DMS114 treated with DMSO at 0.1 percent for 48 hours (cell line): ENCODE measurements at regions not wholly inside any gene's neighbourhood (a gene's known extent, or its start where the extent isn't known, plus 50 kb on each side); places are given as distances from the start of the nearest gene placed in this dataset.
"Not testable (repeated sequence)": the region's sequence is repeated elsewhere in the genome, so short reads cannot be mapped to it uniquely, and the experiment has no call there.

Experiments used
- DNase-seq: peaks from one replicate; lab custom pipeline; 2025; ENCODE audit not compliant: unreplicated experiment; lab: John Stamatoyannopoulos, UW

- DNase-seq: peak; percentile 10
Measured at GRCh38 chr6:44001318-44002066, 125.8 kb downstream of the MRPL14 start.

DNA sequence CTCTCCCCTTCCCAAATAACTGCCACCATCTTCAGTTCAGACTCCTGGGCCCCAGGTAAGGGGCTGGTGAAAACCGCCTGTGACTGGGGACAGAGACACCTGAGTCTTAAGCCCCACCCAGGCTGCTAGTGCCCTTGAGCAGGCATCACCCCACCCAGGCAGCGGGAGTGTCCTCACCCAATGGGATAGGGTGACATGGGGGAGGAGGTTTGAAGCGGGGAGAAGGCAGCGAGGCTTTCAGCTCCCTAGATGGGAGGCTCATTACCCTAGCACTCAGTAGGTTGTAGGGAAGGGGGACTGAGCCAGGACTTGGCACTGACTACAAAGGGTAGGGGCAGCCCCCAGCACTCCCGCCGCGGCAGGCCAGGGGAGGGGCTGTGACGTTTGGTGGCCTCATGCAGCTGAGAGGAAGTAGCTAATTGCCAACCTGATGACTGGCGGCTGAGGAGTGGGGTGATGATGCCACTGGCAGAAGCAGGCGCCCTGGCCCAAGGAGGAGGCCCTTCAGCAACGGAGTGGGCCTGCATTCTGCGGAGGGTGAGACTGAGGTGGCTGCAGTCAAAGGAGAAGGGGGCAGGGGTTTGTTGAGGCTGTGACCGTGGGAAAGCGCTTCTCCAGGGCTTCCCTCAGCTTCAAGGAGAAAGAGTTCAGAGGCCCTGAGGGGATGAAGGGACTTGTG is 126.9 kb downstream of the MRPL14 start:
- DNase-seq: no peak

DNA sequence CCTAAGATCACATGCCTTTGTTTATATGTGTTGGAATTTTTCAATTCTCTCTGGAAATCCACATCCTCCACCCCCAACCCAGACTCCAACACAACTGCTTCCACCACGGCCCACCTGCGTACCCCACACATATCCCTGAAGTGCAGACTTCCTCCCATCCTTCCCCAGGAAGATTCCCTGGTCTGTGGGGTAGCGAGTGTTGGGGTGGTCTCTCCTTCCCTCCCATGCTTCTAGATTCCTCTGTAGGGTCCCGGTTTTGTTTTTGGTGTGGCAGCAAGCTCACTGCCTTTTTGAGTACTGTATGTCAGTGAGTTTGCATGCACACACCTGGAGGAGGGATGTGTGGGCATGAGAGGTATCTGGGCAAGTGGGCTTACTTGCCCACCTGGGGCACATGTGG is 127.6 kb downstream of the MRPL14 start:
- DNase-seq: no peak

- not testable (repeated sequence) for DNase-seq
Measured at GRCh38 chr6:43998592-43999243, 128.5 kb downstream of the MRPL14 start.

DNA sequence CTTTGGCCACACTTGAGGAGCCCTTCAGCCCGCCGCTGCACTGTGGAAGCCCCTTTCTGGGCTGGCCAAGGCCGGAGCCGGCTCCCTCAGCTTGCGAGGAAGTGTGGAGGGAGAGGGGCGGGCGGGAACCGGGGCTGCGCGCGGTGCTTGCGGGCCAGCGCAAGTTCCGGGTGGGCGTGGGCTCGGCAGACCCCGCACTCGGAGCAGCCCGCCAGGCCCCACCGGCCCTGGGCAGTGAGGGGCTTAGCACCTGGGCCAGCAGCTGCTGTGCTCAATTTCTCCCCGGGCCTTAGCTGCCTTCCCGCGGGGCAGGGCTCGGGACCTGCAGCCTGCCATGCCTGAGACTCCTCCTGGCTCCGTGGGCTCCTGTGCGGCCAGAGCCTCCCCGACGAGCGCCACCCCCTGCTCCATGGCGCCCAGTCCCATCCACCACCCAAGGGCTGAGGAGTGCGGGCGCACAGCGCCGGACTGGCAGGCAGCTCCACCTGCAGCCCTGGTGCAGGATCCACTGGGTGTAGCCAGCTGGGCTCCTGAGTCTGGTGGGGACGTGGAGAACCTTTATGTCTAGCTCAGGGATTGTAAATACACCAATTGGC is 129.2 kb downstream of the MRPL14 start:
- not testable (repeated sequence) for DNase-seq

GRCh38 chr6:43997345-43997677 is 129.9 kb downstream of the MRPL14 start:
- no peak for DNase-seq

DNA sequence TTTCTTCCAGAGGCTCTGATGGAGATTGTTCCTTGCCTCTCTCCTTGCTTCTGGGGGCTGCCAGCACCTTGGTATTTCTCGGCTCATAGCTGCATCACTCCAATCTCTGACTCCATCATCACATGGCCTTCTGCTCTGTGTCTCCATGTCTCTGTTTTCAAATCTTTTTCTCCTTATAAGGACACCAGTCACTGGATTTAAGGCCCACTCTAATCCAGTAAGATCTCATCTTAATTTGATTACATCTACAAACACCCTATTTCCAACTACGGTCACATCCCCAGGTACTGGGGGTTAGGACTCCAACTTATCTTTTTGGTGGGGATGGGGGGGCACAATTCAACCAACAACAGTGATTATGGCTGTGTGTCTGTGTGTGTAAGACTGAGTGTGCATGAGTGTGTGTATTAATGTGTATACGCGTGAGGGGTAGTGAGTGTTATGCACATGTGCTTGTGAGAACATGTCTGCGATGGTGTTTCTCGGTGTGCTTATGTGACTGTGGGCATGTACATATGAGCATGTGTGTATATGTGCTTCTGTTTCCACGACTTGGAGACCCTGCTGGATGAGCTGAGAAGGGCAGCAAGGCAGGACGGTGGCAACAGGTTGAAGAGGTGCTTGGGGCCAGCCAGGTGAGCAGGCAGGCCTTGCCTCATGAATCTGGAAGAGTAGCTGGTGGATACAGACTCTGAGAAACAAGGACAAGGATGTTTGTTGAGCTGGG is 130.5 kb downstream of the MRPL14 start:
- no peak for DNase-seq

GRCh38 chr6:43995137-43995536 is 132.1 kb downstream of the MRPL14 start:
- DNase-seq: no peak

GRCh38 chr6:43993881-43994523 is 133.2 kb downstream of the MRPL14 start:
- DNase-seq: no peak

GRCh38 chr6:43992783-43993644 is 134.2 kb downstream of the MRPL14 start:
- no peak for DNase-seq

DNA sequence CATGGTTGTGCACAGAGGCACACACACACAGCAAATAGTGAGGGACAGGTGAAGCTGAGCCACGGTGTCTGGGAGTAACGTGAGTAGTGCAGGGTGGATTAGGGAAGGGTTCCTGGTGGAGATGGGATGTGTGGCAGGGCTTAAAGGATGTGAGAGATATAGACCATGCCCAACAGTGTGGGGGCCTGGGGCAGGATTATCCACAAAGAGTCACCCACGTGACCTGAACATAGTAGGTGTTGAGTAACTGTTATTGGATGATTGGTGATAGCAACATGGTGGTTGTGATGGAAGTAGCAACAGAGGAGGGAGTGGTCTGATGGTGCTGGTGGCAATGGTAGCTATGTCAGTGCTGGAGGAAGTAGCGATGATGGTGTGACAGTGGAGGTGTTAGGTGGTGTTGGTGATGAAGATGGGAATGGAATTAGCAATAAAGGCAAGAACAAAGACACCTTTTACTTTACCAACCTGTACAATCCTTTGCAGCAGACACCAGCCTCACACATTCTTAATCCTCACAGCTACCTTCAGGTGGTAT is 135.1 kb downstream of the MRPL14 start:
- no peak for DNase-seq

DNA sequence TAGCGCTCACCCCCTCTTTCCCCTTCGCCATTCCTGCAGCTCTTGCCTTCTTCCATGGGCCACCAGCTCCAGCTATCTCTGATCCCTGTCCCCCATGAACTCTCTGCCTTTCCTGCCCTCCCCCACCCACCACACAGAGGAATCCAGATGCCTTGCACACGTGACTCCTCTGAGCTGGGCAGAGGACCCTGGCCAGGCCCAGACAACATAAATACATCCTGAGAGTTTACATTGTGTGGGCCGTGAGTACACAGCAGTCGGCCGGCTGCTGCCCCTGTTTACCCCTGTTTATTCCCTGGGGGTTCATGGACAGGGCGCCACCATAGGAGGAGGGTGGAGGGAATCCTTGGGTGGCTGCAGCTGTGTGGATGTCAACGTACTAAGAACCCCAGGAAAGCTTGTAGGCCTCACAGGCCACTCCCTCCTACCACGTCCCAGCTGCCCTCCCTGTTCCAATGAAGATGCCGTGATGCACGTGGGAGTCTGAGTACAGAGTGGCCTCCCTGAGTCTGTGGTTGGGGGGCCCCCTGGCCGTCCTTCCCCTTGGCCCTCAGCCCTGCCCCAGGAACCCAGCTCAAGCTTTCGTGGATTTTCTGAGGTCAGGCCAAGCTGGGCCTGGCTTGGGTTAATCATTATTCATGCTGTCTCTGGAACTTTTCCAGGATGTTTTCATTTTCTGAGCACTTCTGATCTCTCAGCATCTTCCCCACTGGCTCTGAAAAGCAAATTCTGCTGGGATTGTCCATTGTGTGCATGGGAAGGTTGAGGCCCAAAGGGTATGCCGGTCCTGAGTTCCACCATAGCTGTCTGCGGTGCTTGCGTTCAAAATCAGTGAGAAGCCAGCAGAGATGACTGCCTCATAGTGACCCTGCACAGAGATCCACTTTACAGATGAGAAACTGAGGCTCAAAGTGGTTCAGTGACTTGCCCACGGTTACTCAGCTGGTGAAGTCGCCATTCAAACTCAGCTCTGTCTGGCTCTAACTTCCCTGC is 136.3 kb downstream of the MRPL14 start:
- DNase-seq: no peak

- no peak for DNase-seq
Measured at GRCh38 chr6:43990275-43990626, 137.0 kb downstream of the MRPL14 start.

- no peak for DNase-seq
Measured at GRCh38 chr6:43989581-43990146, 137.6 kb downstream of the MRPL14 start.

GRCh38 chr6:43988801-43989200 is 138.5 kb downstream of the MRPL14 start:
- DNase-seq: no peak

DNA sequence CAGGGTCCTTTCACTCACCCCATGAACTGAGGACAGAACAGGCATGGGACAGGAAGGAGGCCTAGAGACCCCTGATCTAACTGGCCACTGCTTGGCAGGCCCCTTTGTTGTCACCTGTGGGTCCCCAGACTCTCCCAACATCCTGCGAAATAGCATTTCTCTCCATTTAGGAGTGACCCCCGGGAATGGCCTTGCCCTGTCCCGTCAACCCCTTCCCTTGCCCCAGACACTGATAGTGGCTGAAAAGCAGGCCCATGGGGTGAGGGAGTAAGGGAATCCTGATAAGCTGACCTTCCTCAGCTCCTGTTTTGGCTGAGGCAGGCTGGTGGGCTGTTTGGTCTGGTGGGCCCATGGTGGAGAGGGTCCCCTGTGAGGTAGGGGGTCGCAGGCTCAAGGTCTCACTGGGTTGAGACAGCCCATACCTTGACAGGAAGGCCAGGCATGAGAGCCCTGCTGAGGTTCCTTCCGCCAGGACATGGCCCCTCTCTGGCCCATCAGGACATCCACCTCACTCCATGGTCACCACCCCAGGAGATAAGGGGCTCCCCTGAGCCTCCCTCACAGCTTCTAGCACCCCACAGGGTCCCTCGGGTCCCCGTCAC is 139.3 kb downstream of the MRPL14 start:
- no peak for DNase-seq

- DNase-seq: no peak
Measured at GRCh38 chr6:43986177-43986825, 141.0 kb downstream of the MRPL14 start.
